ENCODE measurements at regions not wholly inside any gene's neighbourhood (a gene's known extent, or its start where the extent isn't known, plus 50 kb on each side); places are given as distances from the start of the nearest gene placed in this dataset.

- Histone ChIP-seq H3K4me1 (replicated peaks) (no peaks in the 10 kb centered on the region), H3K27me3 (replicated peaks; ENCODE audit: insufficient read depth) (no peaks in the 10 kb centered on the region), H3K27ac (no peak overlapping the region), H3K4me3 (no peak overlapping the region), H3K9me3 (no peaks in the 10 kb centered on the region), H3K36me3 (no peaks in the 10 kb centered on the region)
- TF ChIP-seq POLR2AphosphoS5 (IDR thresholded peaks at IDR 0.05) (no peak), POLR2A (IDR thresholded peaks at IDR 0.05) (no peak), CTCF (IDR thresholded peaks at IDR 0.05) (no peak)
- 97% methylated on average over 2 of the region's 2 CpGs for WGBS
- no peak for DNase-seq (ENCODE audit: low spot score)
- intact Hi-C loops (cut with DNase I), result no loop called here
Observed at GRCh38 chr10:123509338-123509737, 156.8 kb upstream of the GPR26 start.

GRCh38 chr10:123512901-123513775 is 153.0 kb upstream of the GPR26 start:
- H3K4me1 ChIP-seq (replicated peaks), result no peaks in the 10 kb centered on the region
- no peaks in the 10 kb centered on the region for H3K36me3 ChIP-seq
- H3K9me3 ChIP-seq, result no peaks in the 10 kb centered on the region
- no peaks in the 10 kb centered on the region for H3K27me3 ChIP-seq (replicated peaks; ENCODE audit: insufficient read depth)
- no peak overlapping the region for H3K27ac ChIP-seq
- 45% methylated on average over 16 of the region's 16 CpGs for WGBS
- H3K4me3 ChIP-seq, result no peak overlapping the region
- intact Hi-C loops (cut with DNase I), result no loop called here
- TF ChIP-seq CTCF (IDR thresholded peaks at IDR 0.05) (no peak), POLR2AphosphoS5 (IDR thresholded peaks at IDR 0.05) (no peak)
- no peak for DNase-seq (ENCODE audit: low spot score)

- Histone ChIP-seq H3K27ac (no peak overlapping the region), H3K4me1 (replicated peaks) (no peaks in the 10 kb centered on the region), H3K36me3 (no peaks in the 10 kb centered on the region), H3K27me3 (replicated peaks; ENCODE audit: insufficient read depth) (no peaks in the 10 kb centered on the region), H3K9me3 (no peaks in the 10 kb centered on the region), H3K4me3 (no peak overlapping the region)
- intact Hi-C loops (cut with DNase I), result no loop called here
- DNase-seq (ENCODE audit: low spot score), result no peak
- WGBS, result 54% methylated on average over 10 of the region's 10 CpGs
- TF ChIP-seq CTCF (IDR thresholded peaks at IDR 0.05), result no peak
Observed at GRCh38 chr10:123513870-123514269, 152.3 kb upstream of the GPR26 start.

GRCh38 chr10:123514996-123515395 is 151.2 kb upstream of the GPR26 start:
- Histone ChIP-seq H3K27ac (no peak overlapping the region), H3K27me3 (replicated peaks; ENCODE audit: insufficient read depth) (no peaks in the 10 kb centered on the region), H3K4me3 (no peak overlapping the region), H3K9me3 (no peaks in the 10 kb centered on the region), H3K4me1 (replicated peaks) (no peaks in the 10 kb centered on the region), H3K36me3 (no peaks in the 10 kb centered on the region)
- 89% methylated on average over 8 of the region's 8 CpGs for WGBS
- intact Hi-C loops (cut with DNase I), result no loop called here
- TF ChIP-seq CTCF (IDR thresholded peaks at IDR 0.05) (no peak), POLR2A (IDR thresholded peaks at IDR 0.05) (no peak)
- DNase-seq (ENCODE audit: low spot score), result no peak

- Histone ChIP-seq H3K4me3 (no peak overlapping the region), H3K27me3 (replicated peaks; ENCODE audit: insufficient read depth) (no peaks in the 10 kb centered on the region), H3K27ac (no peak overlapping the region), H3K36me3 (no peaks in the 10 kb centered on the region), H3K4me1 (replicated peaks) (no peaks in the 10 kb centered on the region), H3K9me3 (no peaks in the 10 kb centered on the region)
- TF ChIP-seq POLR2A (IDR thresholded peaks at IDR 0.05) (no peak), POLR2AphosphoS5 (IDR thresholded peaks at IDR 0.05) (no peak), CTCF (IDR thresholded peaks at IDR 0.05) (no peak)
- DNase-seq (ENCODE audit: low spot score), result no peak
- intact Hi-C loops (cut with DNase I), result no loop called here
- WGBS, result 79% methylated on average over 6 of the region's 6 CpGs
Observed at GRCh38 chr10:123515661-123516060, 150.5 kb upstream of the GPR26 start.
